Activated CD4-positive, alpha-beta T cell treated with anti-CD3 and anti-CD28 coated beads, Interleukin-2, amount 10 ng/mL, durations not matched to agents 7 days and 5 days (primary cell): ENCODE measurements at regions not wholly inside any gene's neighbourhood (a gene's known extent, or its start where the extent isn't known, plus 50 kb on each side); places are given as distances from the start of the nearest gene placed in this dataset.
"Not testable (repeated sequence)": the region's sequence is repeated elsewhere in the genome, so short reads cannot be mapped to it uniquely, and the experiment has no call there.

ENCODE experiments used
- CTCF ChIA-PET: fragments of 350-600 bp; sonication (Branson Sonifier 250); formaldehyde crosslinking; loops from one replicate; lab custom pipeline; 2021; ENCODE audit warnings: antibody characterized with exemption; lab: Charles Lee
- POLR2A ChIA-PET: fragments of 350-600 bp; sonication (Branson Sonifier 250); formaldehyde crosslinking; loops from one replicate; lab custom pipeline; 2021; ENCODE audit warnings: antibody characterized with exemption; lab: Charles Lee
- DNase-seq: peaks from one replicate; pipeline ENCODE4 v3.0.0-alpha.2; 2020
- H3K27ac Mint-ChIP-seq: one replicate; pipeline ENCODE4 v1.8.0; 2021; ENCODE audit warnings: mild to moderate bottlenecking, moderate library complexity, mixed read lengths
- H3K27me3 Mint-ChIP-seq: one replicate; pipeline ENCODE4 v1.8.0; 2021; ENCODE audit warnings: mixed read lengths
- H3K36me3 Mint-ChIP-seq: one replicate; pipeline ENCODE4 v1.8.0; 2021; ENCODE audit warnings: low read depth, mixed read lengths
- H3K4me1 Mint-ChIP-seq: one replicate; pipeline ENCODE4 v1.8.0; 2021; ENCODE audit warnings: mixed read lengths
- H3K4me3 Mint-ChIP-seq: one replicate; pipeline ENCODE4 v1.8.0; 2021; ENCODE audit warnings: mild to moderate bottlenecking, moderate library complexity, mixed read lengths
- H3K9me3 Mint-ChIP-seq: one replicate; pipeline ENCODE4 v1.8.0; 2021; ENCODE audit warnings: mixed read lengths

DNA sequence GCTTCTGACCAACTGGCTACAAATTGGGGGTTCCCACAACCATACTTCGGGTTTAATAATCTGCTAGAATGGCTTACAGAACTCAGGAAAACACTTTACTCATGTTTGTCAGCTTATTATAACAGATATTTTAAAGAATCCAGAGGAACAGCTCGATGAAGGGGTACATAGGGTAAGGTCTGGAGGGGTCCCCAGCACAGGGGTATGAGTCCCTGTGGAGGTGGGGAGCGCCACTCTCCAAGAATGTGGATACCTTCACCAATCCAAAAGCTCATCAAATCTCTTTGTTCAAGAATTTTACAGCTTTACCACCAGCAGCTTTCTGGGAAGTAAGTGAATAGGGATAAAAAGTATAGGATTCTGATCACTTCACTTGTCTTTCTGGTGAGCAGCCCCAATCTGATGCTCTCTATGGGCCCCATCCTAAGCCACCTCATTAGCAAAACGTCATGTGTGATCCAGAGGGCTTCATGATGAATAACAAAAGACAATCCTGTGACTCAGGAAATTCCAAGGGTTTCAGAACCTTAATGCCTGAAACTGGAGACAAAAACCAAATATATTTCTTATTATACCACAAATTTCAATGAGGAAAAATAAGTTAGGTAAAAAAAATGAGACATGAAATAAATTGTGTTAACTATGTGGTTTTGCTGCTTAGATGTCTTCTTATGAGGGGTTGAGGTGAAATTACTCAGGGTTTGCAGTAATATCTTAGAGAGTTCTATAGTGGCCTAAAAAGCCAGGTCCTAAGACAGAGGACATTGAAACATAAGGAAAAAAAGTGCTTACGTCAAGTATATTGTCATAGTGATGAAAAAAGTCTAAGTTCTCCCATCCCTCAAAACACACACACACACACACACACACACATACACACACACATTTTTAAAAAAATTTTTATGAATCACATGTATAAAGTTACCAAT is 290.5 kb downstream of the ANXA1 start:
- H3K9me3 Mint-ChIP-seq = no peaks in the 10 kb centered on the region
- H3K27me3 Mint-ChIP-seq = no peaks in the 10 kb centered on the region
- CTCF ChIA-PET = no interaction called here
- POLR2A ChIA-PET = no interaction called here
- H3K4me3 Mint-ChIP-seq = no peak overlapping the region
- H3K27ac Mint-ChIP-seq = no peak overlapping the region
- DNase-seq = no peak
- H3K4me1 Mint-ChIP-seq = no peaks in the 10 kb centered on the region
- H3K36me3 Mint-ChIP-seq = no peaks in the 10 kb centered on the region

DNA sequence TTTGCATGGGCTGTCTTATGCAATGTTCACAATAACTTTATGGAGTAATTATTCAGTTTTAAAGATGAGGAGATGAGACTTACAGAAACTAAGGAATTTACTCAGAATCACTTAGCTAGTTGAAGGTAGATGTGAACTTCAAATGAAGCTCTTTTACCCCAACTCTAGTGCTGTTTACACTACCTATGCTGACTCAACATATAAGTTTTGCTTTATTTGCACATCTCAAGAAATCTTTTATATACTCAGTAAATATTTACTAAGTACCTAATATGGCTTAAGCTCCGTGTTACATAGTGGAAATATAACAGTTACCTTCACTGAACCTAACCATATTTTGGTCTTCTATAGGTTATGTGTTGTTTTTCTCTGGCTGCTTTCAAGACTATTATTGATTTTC is 293.2 kb downstream of the ANXA1 start:
- no peaks in the 10 kb centered on the region for H3K4me1 Mint-ChIP-seq
- no peaks in the 10 kb centered on the region for H3K36me3 Mint-ChIP-seq
- ChIA-PET CTCF (no interaction called here), POLR2A (no interaction called here)
- no peaks in the 10 kb centered on the region for H3K9me3 Mint-ChIP-seq
- no peak overlapping the region for H3K4me3 Mint-ChIP-seq
- no peaks in the 10 kb centered on the region for H3K27me3 Mint-ChIP-seq
- H3K27ac Mint-ChIP-seq = no peak overlapping the region
- DNase-seq = no peak

- H3K27me3 Mint-ChIP-seq, CTCF ChIA-PET, H3K4me1 Mint-ChIP-seq, H3K9me3 Mint-ChIP-seq, H3K27ac Mint-ChIP-seq, DNase-seq, H3K4me3 Mint-ChIP-seq, H3K36me3 Mint-ChIP-seq, POLR2A ChIA-PET: not testable (repeated sequence)
Measured at GRCh38 chr9:73445384-73445783, 293.7 kb downstream of the ANXA1 start.

- Mint-ChIP-seq H3K4me3 (no peak overlapping the region), H3K4me1 (no peaks in the 10 kb centered on the region), H3K27ac (no peak overlapping the region), H3K27me3 (no peaks in the 10 kb centered on the region), H3K9me3 (no peaks in the 10 kb centered on the region), H3K36me3 (no peaks in the 10 kb centered on the region)
- ChIA-PET CTCF (no interaction called here), POLR2A (no interaction called here)
- no peak for DNase-seq
Measured at GRCh38 chr9:73446306-73446705, 294.6 kb downstream of the ANXA1 start.

DNA sequence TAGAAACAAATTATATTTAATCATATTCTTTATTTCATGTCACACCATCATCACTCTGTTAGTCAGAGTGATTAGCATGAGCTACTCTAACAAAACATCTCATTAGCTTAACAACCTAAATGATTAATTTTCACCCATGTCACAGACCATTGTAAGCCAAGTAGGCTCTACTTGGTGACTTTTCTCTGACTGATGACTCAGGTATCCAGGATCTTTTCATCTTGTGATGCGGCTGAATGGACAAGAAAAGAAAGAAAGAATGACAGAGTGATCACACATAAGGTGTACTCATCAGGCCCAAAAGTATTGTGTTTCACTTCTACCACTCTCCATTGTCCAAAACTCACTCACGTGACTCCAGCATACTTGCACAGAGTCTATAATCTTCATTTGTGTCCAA is 299.3 kb downstream of the ANXA1 start:
- CTCF ChIA-PET = no interaction called here

GRCh38 chr9:73459817-73460216 is 308.2 kb downstream of the ANXA1 start:
- Mint-ChIP-seq H3K9me3 (no peaks in the 10 kb centered on the region), H3K36me3 (no peaks in the 10 kb centered on the region), H3K27me3 (no peaks in the 10 kb centered on the region), H3K4me3 (no peak overlapping the region), H3K4me1 (no peaks in the 10 kb centered on the region), H3K27ac (no peak overlapping the region)
- CTCF ChIA-PET = no interaction called here
- no peak for DNase-seq
- POLR2A ChIA-PET = no interaction called here

More for the DNA sequence above, 299.3 kb downstream of the ANXA1 start:
- no peaks in the 10 kb centered on the region for H3K4me1 Mint-ChIP-seq
- H3K9me3 Mint-ChIP-seq = no peaks in the 10 kb centered on the region
- POLR2A ChIA-PET = no interaction called here
- H3K4me3 Mint-ChIP-seq = no peak overlapping the region
- no peaks in the 10 kb centered on the region for H3K36me3 Mint-ChIP-seq
- H3K27me3 Mint-ChIP-seq = no peaks in the 10 kb centered on the region
- no peak for DNase-seq
- no peak overlapping the region for H3K27ac Mint-ChIP-seq

DNA sequence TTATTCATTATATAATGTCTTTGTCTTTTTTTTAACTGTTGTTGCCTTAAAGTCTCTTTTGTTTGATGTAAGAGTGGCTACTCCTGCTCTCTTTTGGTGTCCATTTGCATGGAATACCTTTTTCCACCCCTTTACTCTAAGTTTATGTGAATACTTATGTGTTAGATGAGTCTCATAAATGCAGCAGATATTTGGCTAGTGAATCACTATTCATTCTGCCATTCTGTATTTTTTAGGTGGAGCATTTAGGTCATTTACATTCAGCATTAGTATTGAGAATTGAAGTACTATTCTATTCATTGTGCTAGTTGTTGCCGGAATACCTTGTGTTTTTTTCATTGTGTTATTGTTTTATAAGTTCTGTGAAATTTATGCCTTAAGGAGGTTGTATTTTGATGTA is 317.1 kb downstream of the ANXA1 start:
- no peak for DNase-seq
- POLR2A ChIA-PET = no interaction called here
- H3K4me1 Mint-ChIP-seq = no peaks in the 10 kb centered on the region
- H3K27me3 Mint-ChIP-seq = no peaks in the 10 kb centered on the region
- no peaks in the 10 kb centered on the region for H3K9me3 Mint-ChIP-seq
- H3K4me3 Mint-ChIP-seq = no peak overlapping the region
- H3K27ac Mint-ChIP-seq = no peak overlapping the region
- CTCF ChIA-PET = no interaction called here
- no peaks in the 10 kb centered on the region for H3K36me3 Mint-ChIP-seq

DNA sequence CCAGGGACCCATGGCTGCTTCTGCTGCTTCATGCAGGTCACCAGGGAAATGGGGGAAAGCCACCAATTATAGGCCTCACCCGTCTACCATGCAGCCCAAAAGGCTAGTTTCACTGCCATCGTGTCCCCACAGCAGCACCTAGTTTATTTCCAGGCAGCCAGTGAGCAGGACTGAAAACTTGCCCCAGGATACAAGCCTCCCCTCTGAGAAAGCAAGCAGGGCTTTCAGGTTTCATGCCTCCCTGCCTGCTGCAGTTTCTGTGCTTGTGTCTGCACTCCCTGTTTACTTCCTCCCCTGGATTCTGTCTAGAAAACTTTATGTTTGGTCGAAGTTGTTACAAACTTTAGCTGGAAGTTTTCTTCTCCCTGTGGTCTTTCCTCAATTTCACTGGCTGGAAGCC is 319.1 kb downstream of the ANXA1 start:
- Mint-ChIP-seq H3K27ac (no peak overlapping the region), H3K27me3 (no peaks in the 10 kb centered on the region), H3K9me3 (no peaks in the 10 kb centered on the region), H3K4me3 (no peak overlapping the region), H3K4me1 (no peaks in the 10 kb centered on the region), H3K36me3 (no peaks in the 10 kb centered on the region)
- no peak for DNase-seq
- CTCF ChIA-PET = no interaction called here
- POLR2A ChIA-PET = no interaction called here

DNA sequence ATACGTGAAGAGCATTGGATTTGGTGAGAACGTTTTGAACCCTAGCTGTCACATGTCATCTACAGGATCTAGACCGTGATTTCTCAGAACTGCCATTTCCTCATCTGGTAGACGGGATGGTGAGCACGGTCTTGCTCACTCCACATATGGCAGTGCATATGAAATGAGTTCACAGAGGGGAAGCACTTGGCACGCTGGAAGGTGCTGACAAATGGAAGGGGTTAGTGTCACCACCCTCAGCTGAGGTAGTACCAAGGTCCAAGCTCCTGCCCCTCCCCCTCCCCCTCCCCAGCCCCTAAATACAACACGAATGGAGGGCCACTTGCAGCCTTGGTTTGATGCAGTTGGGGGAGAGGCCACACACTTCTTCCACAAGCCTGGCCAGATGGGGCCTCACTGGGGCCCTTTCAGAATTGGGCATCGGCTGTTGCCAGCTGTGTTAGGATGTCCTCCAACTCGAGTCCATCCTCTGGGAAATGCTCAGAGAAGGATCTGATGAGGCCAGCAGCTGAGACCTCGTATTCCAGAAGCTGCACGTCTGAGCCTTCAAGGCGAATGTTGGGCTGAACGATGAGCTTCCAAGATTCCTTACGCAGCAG is 322.4 kb downstream of the ANXA1 start:
- Mint-ChIP-seq H3K9me3 (no peaks in the 10 kb centered on the region), H3K4me1 (no peaks in the 10 kb centered on the region), H3K4me3 (no peak overlapping the region), H3K27ac (no peak overlapping the region), H3K36me3 (no peaks in the 10 kb centered on the region), H3K27me3 (no peaks in the 10 kb centered on the region)
- ChIA-PET CTCF (interaction anchor here (0.6 kb wide), 1 partner anchor 165 kb away, joined by 3 read pairs; no protein-coding TSS in a partner anchor), POLR2A (no interaction called here)
- DNase-seq = no peak

- Mint-ChIP-seq H3K9me3 (no peaks in the 10 kb centered on the region), H3K4me3 (no peak overlapping the region), H3K27ac (no peak overlapping the region), H3K27me3 (no peaks in the 10 kb centered on the region), H3K36me3 (no peaks in the 10 kb centered on the region), H3K4me1 (no peaks in the 10 kb centered on the region)
- no peak for DNase-seq
- CTCF ChIA-PET = no interaction called here
- POLR2A ChIA-PET = no interaction called here
Measured at GRCh38 chr9:73474625-73475024, 323.0 kb downstream of the ANXA1 start.

DNA sequence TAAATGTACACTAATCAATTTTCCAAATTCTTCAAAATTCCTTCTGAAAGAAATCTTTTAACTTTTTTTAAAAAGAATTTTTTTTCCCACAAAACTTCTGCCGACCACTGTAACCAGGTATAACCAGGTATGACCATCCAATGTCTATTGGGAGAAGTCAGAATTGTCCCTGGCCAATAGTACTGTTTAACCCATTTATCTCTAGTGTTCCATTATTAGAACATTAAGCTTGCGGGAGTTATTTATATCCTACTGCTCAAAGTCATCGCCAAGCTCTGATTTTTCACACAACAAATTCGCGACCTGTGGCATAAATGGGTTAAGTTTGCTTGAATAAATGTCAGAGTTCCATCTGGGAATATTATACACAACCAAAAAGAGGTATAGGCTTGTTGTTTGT is 343.2 kb downstream of the ANXA1 start:
- H3K27me3 Mint-ChIP-seq = no peaks in the 10 kb centered on the region
- ChIA-PET CTCF (no interaction called here), POLR2A (no interaction called here)
- H3K9me3 Mint-ChIP-seq = peaks cover 2% of the 10 kb centered on the region
- no peak overlapping the region for H3K4me3 Mint-ChIP-seq
- H3K27ac Mint-ChIP-seq = no peak overlapping the region
- no peak for DNase-seq
- H3K4me1 Mint-ChIP-seq = no peaks in the 10 kb centered on the region
- H3K36me3 Mint-ChIP-seq = no peaks in the 10 kb centered on the region

DNA sequence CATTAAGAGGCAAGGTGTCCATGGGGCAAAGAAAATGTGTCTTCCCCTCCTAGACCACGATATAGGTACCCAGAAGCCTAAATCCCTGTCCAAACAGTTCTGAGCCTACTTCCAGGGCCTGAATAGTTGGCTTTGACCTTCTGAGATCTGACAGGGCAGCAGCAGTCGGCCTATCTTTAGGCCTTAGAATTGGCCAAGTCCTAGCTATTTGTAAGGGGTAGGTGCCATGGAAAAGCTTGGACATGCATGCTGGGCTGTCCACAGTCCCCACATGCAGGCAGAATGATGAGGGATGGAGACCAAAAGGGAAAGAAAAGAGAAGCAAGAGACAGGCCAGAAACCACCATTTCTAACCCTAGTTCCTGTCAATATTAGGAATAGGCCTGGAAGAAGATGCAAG is 346.1 kb downstream of the ANXA1 start:
- Mint-ChIP-seq H3K4me3 (no peak overlapping the region), H3K27ac (no peak overlapping the region), H3K4me1 (no peaks in the 10 kb centered on the region), H3K27me3 (no peaks in the 10 kb centered on the region), H3K36me3 (no peaks in the 10 kb centered on the region), H3K9me3 (peaks cover 2% of the 10 kb centered on the region)
- no peak for DNase-seq
- ChIA-PET CTCF (no interaction called here), POLR2A (no interaction called here)

DNA sequence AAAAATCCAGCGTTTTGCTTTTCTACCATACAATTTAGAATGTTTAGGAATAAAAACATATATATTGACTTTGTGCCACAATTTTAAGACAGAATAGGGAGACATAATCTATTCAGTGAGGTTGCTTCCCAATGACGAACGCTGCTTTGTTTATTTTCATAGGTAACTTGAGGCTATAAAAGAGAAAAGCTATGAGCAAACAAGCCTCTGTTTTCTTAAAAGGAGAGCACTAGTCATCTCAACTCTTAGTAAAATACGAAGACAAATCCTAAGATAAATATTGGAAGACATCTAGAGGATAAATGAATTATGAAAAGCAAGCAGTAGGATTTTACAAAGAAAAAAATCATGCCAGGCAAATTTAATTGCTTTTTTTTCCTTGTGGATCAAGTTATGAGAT is 363.6 kb downstream of the ANXA1 start:
- no peaks in the 10 kb centered on the region for H3K27me3 Mint-ChIP-seq
- H3K4me3 Mint-ChIP-seq = no peak overlapping the region
- no peak overlapping the region for H3K27ac Mint-ChIP-seq
- no peaks in the 10 kb centered on the region for H3K9me3 Mint-ChIP-seq
- no peaks in the 10 kb centered on the region for H3K4me1 Mint-ChIP-seq
- ChIA-PET POLR2A (no interaction called here), CTCF (no interaction called here)
- no peaks in the 10 kb centered on the region for H3K36me3 Mint-ChIP-seq
- DNase-seq = no peak
